ENCODE measurements at regions not wholly inside any gene's neighbourhood (a gene's known extent, or its start where the extent isn't known, plus 50 kb on each side); places are given as distances from the start of the nearest gene placed in this dataset.

- no peak for TF ChIP-seq CTCF (IDR thresholded peaks at IDR 0.05)
- TF ChIP-seq ZFX (IDR thresholded peaks at IDR 0.05; ENCODE audit: borderline replicate concordance) = no peak
Observed at GRCh38 chr15:60061758-60062157, 57.6 kb downstream of the FOXB1 start.
